ENCODE measurements at regions not wholly inside any gene's neighbourhood (a gene's known extent, or its start where the extent isn't known, plus 50 kb on each side); places are given as distances from the start of the nearest gene placed in this dataset.

DNA sequence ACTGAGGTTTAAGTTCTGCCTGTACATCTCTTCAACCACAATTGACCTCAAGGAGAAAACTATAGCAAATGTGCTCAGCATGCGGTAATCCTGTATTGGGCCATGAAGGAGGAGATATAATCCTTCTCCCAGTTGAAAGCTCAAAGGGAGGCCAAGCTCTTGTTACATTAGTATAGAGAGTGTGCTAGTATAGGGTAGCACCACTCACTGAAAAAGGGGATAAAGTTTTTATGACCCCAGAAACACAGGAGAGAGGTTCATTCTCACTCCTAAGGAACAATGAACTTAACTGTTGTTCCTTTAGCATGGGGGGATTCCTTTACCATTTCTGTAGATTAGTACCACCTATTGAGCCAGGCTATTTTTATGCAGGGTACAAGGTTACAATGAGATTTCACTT, 267.7 kb downstream of the LRRIQ3 start:
- H3K18ac ChIP-seq (ENCODE audit: low read length) = no peak overlapping the region
- no peaks in the 10 kb centered on the region for H3K79me2 ChIP-seq (ENCODE audit: control insufficient read depth, insufficient read depth, low read length, poor library complexity)
- no peaks in the 10 kb centered on the region for H3K4me1 ChIP-seq (ENCODE audit: control insufficient read depth in 1 of 2, insufficient read depth in 2 of 2, low read length in 2 of 2)
- no peak overlapping the region for H3K23ac ChIP-seq (ENCODE audit: low read length)
- no peak overlapping the region for H2BK5ac ChIP-seq (ENCODE audit: low read depth, low read length, poor library complexity)
- H3K9ac ChIP-seq (ENCODE audit: low read length) = no peak overlapping the region
- no peak overlapping the region for H4K12ac ChIP-seq (ENCODE audit: low read depth, low read length)
- no peak overlapping the region for H3K4me3 ChIP-seq (ENCODE audit: low read depth, low read length)
- H3K27ac ChIP-seq (ENCODE audit: low read depth, low read length) = no peak overlapping the region
- H3K9me3 ChIP-seq (ENCODE audit: insufficient read depth, low read depth, low read length) = no peaks in the 10 kb centered on the region
- no CpG with 5 or more reads among the region's 1 CpG for WGBS (ENCODE audit: extremely low coverage, insufficient coverage, insufficient read length)
- H3K27me3 ChIP-seq (ENCODE audit: insufficient read depth, low read length) = no peaks in the 10 kb centered on the region
- H3K14ac ChIP-seq (ENCODE audit: low read length) = no peak overlapping the region
- H2BK12ac ChIP-seq (ENCODE audit: low read length) = no peak overlapping the region
- H4K8ac ChIP-seq (ENCODE audit: low read depth, low read length) = no peak overlapping the region
- H3K79me1 ChIP-seq (ENCODE audit: low read length) = no peaks in the 10 kb centered on the region
- no peak overlapping the region for H2AFZ ChIP-seq (ENCODE audit: insufficient read depth, low read length, poor library complexity)
- no peaks in the 10 kb centered on the region for H3K36me3 ChIP-seq (ENCODE audit: control insufficient read depth in 1 of 2, insufficient read depth in 2 of 2, low read length in 2 of 2)
- DNase-seq = no peak
- H4K91ac ChIP-seq (ENCODE audit: low read depth, low read length) = no peak overlapping the region
- no peak overlapping the region for H3K4me2 ChIP-seq (ENCODE audit: low read length)
- no peak overlapping the region for H3K4ac ChIP-seq (ENCODE audit: low read depth, low read length)
- H2BK120ac ChIP-seq (ENCODE audit: insufficient read depth, low read length, poor library complexity) = no peak overlapping the region
- no peak overlapping the region for H2AK5ac ChIP-seq (ENCODE audit: low read length)

DNA sequence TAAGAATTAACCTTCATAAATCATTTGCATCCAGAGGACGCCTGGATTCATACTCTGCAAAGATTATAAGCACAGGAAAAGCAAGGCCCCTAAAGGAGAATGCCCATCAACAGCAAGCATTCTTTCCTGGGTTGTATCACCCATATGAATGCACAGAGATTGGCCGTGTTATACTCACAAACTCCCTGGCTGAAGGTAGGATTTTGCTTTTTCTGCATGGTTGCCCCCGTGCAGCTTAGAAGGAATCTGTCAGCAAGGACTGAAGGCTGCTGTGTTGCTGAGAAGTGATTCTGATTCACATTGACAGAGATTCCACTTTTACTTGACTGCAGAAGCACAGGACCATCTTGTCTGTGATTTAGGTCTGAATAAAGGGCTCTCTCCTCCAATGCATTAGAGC, 283.0 kb downstream of the LRRIQ3 start:
- H3K4me1 ChIP-seq (ENCODE audit: control insufficient read depth in 1 of 2, insufficient read depth in 2 of 2, low read length in 2 of 2) = no peaks in the 10 kb centered on the region

DNA sequence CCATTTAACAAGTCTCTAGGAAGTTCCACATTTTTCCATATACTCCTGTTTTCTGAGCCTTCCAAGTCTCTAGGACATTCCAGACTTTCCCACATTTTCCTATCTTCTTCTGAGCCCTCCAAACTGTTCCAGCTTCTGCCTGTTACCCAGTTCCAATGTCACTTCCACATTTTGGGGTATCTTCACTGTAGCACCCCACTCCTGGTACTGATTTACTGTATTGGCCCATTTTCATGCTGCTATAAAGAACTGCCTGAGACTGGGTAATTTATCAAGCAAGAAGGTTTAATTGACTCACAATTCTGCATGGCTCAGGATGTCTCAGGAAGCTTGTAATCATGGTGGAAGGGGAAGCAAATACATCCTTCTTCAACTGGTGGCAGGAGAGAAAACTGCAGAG, 285.0 kb downstream of the LRRIQ3 start:
- Histone ChIP-seq H3K4me2 (ENCODE audit: low read length) (no peak overlapping the region), H2AFZ (ENCODE audit: insufficient read depth, low read length, poor library complexity) (no peak overlapping the region), H3K27me3 (ENCODE audit: insufficient read depth, low read length) (no peaks in the 10 kb centered on the region), H3K4me1 (ENCODE audit: control insufficient read depth in 1 of 2, insufficient read depth in 2 of 2, low read length in 2 of 2) (no peaks in the 10 kb centered on the region), H3K4me3 (ENCODE audit: low read depth, low read length) (no peak overlapping the region), H2BK12ac (ENCODE audit: low read length) (no peak overlapping the region), H3K14ac (ENCODE audit: low read length) (no peak overlapping the region), H3K23ac (ENCODE audit: low read length) (no peak overlapping the region), H2AK5ac (ENCODE audit: low read length) (no peak overlapping the region), H3K18ac (ENCODE audit: low read length) (no peak overlapping the region), H2BK120ac (ENCODE audit: insufficient read depth, low read length, poor library complexity) (no peak overlapping the region), H4K8ac (ENCODE audit: low read depth, low read length) (no peak overlapping the region), H4K12ac (ENCODE audit: low read depth, low read length) (no peak overlapping the region), H3K9ac (ENCODE audit: low read length) (no peak overlapping the region), H3K4ac (ENCODE audit: low read depth, low read length) (no peak overlapping the region), H4K91ac (ENCODE audit: low read depth, low read length) (no peak overlapping the region), H3K9me3 (ENCODE audit: insufficient read depth, low read depth, low read length) (no peaks in the 10 kb centered on the region), H3K79me2 (ENCODE audit: control insufficient read depth, insufficient read depth, low read length, poor library complexity) (no peaks in the 10 kb centered on the region), H3K27ac (ENCODE audit: low read depth, low read length) (no peak overlapping the region), H3K36me3 (ENCODE audit: control insufficient read depth in 1 of 2, insufficient read depth in 2 of 2, low read length in 2 of 2) (no peaks in the 10 kb centered on the region), H2BK5ac (ENCODE audit: low read depth, low read length, poor library complexity) (no peak overlapping the region), H3K79me1 (ENCODE audit: low read length) (no peaks in the 10 kb centered on the region)
- DNase-seq = no peak

More for the DNA sequence above, 283.0 kb downstream of the LRRIQ3 start:
- H3K23ac ChIP-seq (ENCODE audit: low read length) = no peak overlapping the region
- H2BK5ac ChIP-seq (ENCODE audit: low read depth, low read length, poor library complexity) = no peak overlapping the region
- H2BK12ac ChIP-seq (ENCODE audit: low read length) = no peak overlapping the region
- no peaks in the 10 kb centered on the region for H3K79me2 ChIP-seq (ENCODE audit: control insufficient read depth, insufficient read depth, low read length, poor library complexity)
- H3K27ac ChIP-seq (ENCODE audit: low read depth, low read length) = no peak overlapping the region
- no peak overlapping the region for H3K4ac ChIP-seq (ENCODE audit: low read depth, low read length)
- H2AK5ac ChIP-seq (ENCODE audit: low read length) = no peak overlapping the region
- no peak overlapping the region for H4K8ac ChIP-seq (ENCODE audit: low read depth, low read length)
- WGBS (ENCODE audit: extremely low coverage, insufficient coverage, insufficient read length) = no CpG with 5 or more reads among the region's 3 CpGs
- H3K36me3 ChIP-seq (ENCODE audit: control insufficient read depth in 1 of 2, insufficient read depth in 2 of 2, low read length in 2 of 2) = no peaks in the 10 kb centered on the region
- H4K91ac ChIP-seq (ENCODE audit: low read depth, low read length) = no peak overlapping the region
- H3K18ac ChIP-seq (ENCODE audit: low read length) = no peak overlapping the region
- no peak overlapping the region for H3K4me2 ChIP-seq (ENCODE audit: low read length)
- H3K14ac ChIP-seq (ENCODE audit: low read length) = no peak overlapping the region
- no peak for DNase-seq
- no peaks in the 10 kb centered on the region for H3K27me3 ChIP-seq (ENCODE audit: insufficient read depth, low read length)
- no peak overlapping the region for H3K9ac ChIP-seq (ENCODE audit: low read length)
- H2BK120ac ChIP-seq (ENCODE audit: insufficient read depth, low read length, poor library complexity) = no peak overlapping the region
- no peak overlapping the region for H3K4me3 ChIP-seq (ENCODE audit: low read depth, low read length)
- H4K12ac ChIP-seq (ENCODE audit: low read depth, low read length) = no peak overlapping the region
- H2AFZ ChIP-seq (ENCODE audit: insufficient read depth, low read length, poor library complexity) = no peak overlapping the region
- no peaks in the 10 kb centered on the region for H3K9me3 ChIP-seq (ENCODE audit: insufficient read depth, low read depth, low read length)
- no peaks in the 10 kb centered on the region for H3K79me1 ChIP-seq (ENCODE audit: low read length)

DNA sequence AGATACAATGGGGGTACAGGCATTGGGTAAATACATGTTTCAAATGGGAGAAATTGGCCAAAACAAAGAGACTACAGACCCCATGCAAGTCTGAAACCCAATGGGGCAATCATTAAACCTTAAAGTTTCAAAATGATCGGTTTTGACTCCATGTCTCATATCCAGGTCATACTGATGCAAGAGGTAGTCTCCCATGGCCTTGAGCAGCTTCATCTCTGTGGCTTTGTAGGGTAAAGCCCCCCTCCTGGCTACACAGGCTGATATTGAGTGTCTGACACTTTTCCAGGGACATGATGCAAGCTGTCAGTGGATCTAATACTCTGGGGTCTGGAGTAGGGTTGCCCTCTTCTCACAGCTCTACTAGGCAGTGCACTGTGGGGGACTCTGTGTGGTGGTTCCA, 286.1 kb downstream of the LRRIQ3 start:
- Histone ChIP-seq H3K23ac (ENCODE audit: low read length) (no peak overlapping the region), H2BK5ac (ENCODE audit: low read depth, low read length, poor library complexity) (no peak overlapping the region), H3K4me3 (ENCODE audit: low read depth, low read length) (no peak overlapping the region), H2AFZ (ENCODE audit: insufficient read depth, low read length, poor library complexity) (no peak overlapping the region), H3K79me1 (ENCODE audit: low read length) (no peaks in the 10 kb centered on the region), H4K91ac (ENCODE audit: low read depth, low read length) (no peak overlapping the region), H3K9ac (ENCODE audit: low read length) (no peak overlapping the region), H3K4ac (ENCODE audit: low read depth, low read length) (no peak overlapping the region), H3K4me1 (ENCODE audit: control insufficient read depth in 1 of 2, insufficient read depth in 2 of 2, low read length in 2 of 2) (no peaks in the 10 kb centered on the region), H4K12ac (ENCODE audit: low read depth, low read length) (no peak overlapping the region), H3K4me2 (ENCODE audit: low read length) (no peak overlapping the region), H4K8ac (ENCODE audit: low read depth, low read length) (no peak overlapping the region), H3K27ac (ENCODE audit: low read depth, low read length) (no peak overlapping the region), H3K18ac (ENCODE audit: low read length) (no peak overlapping the region), H3K79me2 (ENCODE audit: control insufficient read depth, insufficient read depth, low read length, poor library complexity) (no peaks in the 10 kb centered on the region), H2AK5ac (ENCODE audit: low read length) (no peak overlapping the region), H3K27me3 (ENCODE audit: insufficient read depth, low read length) (no peaks in the 10 kb centered on the region), H3K14ac (ENCODE audit: low read length) (no peak overlapping the region), H2BK120ac (ENCODE audit: insufficient read depth, low read length, poor library complexity) (no peak overlapping the region), H2BK12ac (ENCODE audit: low read length) (no peak overlapping the region), H3K36me3 (ENCODE audit: control insufficient read depth in 1 of 2, insufficient read depth in 2 of 2, low read length in 2 of 2) (no peaks in the 10 kb centered on the region), H3K9me3 (ENCODE audit: insufficient read depth, low read depth, low read length) (no peaks in the 10 kb centered on the region)
- WGBS (ENCODE audit: extremely low coverage, insufficient coverage, insufficient read length) = no CpG with 5 or more reads among the region's 1 CpG
- DNase-seq = no peak

DNA sequence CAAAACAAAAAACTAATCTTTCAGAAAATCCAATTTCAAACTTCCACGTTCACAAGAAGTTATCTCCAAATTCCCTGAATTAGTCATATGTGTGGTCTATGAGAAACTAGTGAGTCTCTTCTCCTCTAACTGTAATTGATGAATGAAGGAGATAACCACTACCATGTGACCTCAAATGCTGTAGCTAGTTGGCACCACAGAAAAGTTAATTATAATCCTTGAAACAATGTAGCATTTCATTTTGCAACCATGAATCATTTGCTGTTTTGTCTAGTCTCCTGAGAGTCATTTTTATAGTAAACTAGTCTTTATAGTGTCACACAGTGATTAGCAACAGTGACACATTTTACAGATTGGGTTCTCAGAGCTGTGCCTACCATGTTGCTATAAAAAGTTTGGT, 287.5 kb downstream of the LRRIQ3 start:
- H3K27me3 ChIP-seq (ENCODE audit: insufficient read depth, low read length) = no peaks in the 10 kb centered on the region
- H4K8ac ChIP-seq (ENCODE audit: low read depth, low read length) = no peak overlapping the region
- H2AFZ ChIP-seq (ENCODE audit: insufficient read depth, low read length, poor library complexity) = no peak overlapping the region
- no peak overlapping the region for H4K91ac ChIP-seq (ENCODE audit: low read depth, low read length)
- no peaks in the 10 kb centered on the region for H3K9me3 ChIP-seq (ENCODE audit: insufficient read depth, low read depth, low read length)
- H2AK5ac ChIP-seq (ENCODE audit: low read length) = no peak overlapping the region
- H3K27ac ChIP-seq (ENCODE audit: low read depth, low read length) = no peak overlapping the region
- no peak overlapping the region for H3K18ac ChIP-seq (ENCODE audit: low read length)
- H3K23ac ChIP-seq (ENCODE audit: low read length) = no peak overlapping the region
- no peak overlapping the region for H3K4ac ChIP-seq (ENCODE audit: low read depth, low read length)
- no peak for DNase-seq
- WGBS (ENCODE audit: extremely low coverage, insufficient coverage, insufficient read length) = no CpG with 5 or more reads among the region's 1 CpG
- H4K12ac ChIP-seq (ENCODE audit: low read depth, low read length) = no peak overlapping the region
- no peak overlapping the region for H2BK120ac ChIP-seq (ENCODE audit: insufficient read depth, low read length, poor library complexity)
- no peak overlapping the region for H3K9ac ChIP-seq (ENCODE audit: low read length)
- H2BK12ac ChIP-seq (ENCODE audit: low read length) = no peak overlapping the region
- H3K4me2 ChIP-seq (ENCODE audit: low read length) = no peak overlapping the region
- no peak overlapping the region for H3K14ac ChIP-seq (ENCODE audit: low read length)
- no peaks in the 10 kb centered on the region for H3K4me1 ChIP-seq (ENCODE audit: control insufficient read depth in 1 of 2, insufficient read depth in 2 of 2, low read length in 2 of 2)
- H3K4me3 ChIP-seq (ENCODE audit: low read depth, low read length) = no peak overlapping the region
- H3K36me3 ChIP-seq (ENCODE audit: control insufficient read depth in 1 of 2, insufficient read depth in 2 of 2, low read length in 2 of 2) = no peaks in the 10 kb centered on the region
- no peaks in the 10 kb centered on the region for H3K79me1 ChIP-seq (ENCODE audit: low read length)
- H3K79me2 ChIP-seq (ENCODE audit: control insufficient read depth, insufficient read depth, low read length, poor library complexity) = no peaks in the 10 kb centered on the region
- no peak overlapping the region for H2BK5ac ChIP-seq (ENCODE audit: low read depth, low read length, poor library complexity)
